ENCODE measurements at regions not wholly inside any gene's neighbourhood (a gene's known extent, or its start where the extent isn't known, plus 50 kb on each side); places are given as distances from the start of the nearest gene placed in this dataset.

GRCh38 chr6:104575536-104575935, 284.2 kb downstream of the HACE1 start:
- no peak for DNase-seq
- no peaks in the 10 kb centered on the region for H3K36me3 ChIP-seq
- no peaks in the 10 kb centered on the region for H3K27me3 ChIP-seq
- no peak overlapping the region for H3K4me3 ChIP-seq (ENCODE audit: low read depth, low read length)
- H3K9me3 ChIP-seq: no peaks in the 10 kb centered on the region
- H3K4me1 ChIP-seq: peaks cover 4% of the 10 kb centered on the region; the same call in 1 of the 2 replicates
- TF ChIP-seq CTCF (IDR thresholded peaks at IDR 0.05; ENCODE audit: low read depth, low read length): no peak

DNA sequence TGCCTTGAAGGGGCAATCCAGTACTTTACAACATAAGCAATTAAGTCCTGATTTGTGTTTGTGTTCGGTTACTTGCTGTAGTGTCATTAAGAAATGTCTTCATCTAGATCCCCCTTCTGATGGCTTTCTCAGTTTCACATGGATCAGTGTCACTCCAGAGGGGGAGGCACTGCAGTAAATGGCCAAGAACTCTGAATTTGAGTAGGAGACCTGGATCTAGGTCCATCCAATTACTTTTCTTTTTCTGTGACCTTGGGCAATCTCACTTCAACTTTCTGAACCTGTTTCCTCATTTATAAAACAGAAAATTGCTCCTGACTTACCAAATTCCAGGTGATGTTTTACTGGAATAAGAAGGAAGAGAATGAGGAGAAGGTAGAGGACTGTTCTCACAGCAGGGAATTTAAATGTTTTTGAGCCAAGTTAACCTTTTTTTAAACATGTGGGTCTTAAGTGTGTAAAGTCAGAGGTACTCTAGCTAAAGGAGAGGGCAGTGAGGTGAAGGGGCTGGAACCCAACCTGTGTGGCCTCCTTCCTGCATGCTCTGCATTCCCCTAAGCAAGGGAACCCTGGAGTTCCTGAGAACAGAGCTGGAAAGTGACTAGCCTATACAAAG, 285.5 kb downstream of the HACE1 start:
- H3K9me3 ChIP-seq: no peaks in the 10 kb centered on the region
- no peak overlapping the region for H3K4me3 ChIP-seq (ENCODE audit: low read depth, low read length)
- no peaks in the 10 kb centered on the region for H3K36me3 ChIP-seq
- H3K4me1 ChIP-seq: no peaks in the 10 kb centered on the region
- no peaks in the 10 kb centered on the region for H3K27me3 ChIP-seq
- TF ChIP-seq CTCF (IDR thresholded peaks at IDR 0.05; ENCODE audit: low read depth, low read length): no peak
- DNase-seq: no peak

GRCh38 chr6:104573350-104573749, 286.4 kb downstream of the HACE1 start:
- H3K27me3 ChIP-seq: no peaks in the 10 kb centered on the region
- H3K4me1 ChIP-seq: no peaks in the 10 kb centered on the region
- no peaks in the 10 kb centered on the region for H3K9me3 ChIP-seq
- no peak overlapping the region for H3K4me3 ChIP-seq (ENCODE audit: low read depth, low read length)
- no peak for DNase-seq
- H3K36me3 ChIP-seq: no peaks in the 10 kb centered on the region
- TF ChIP-seq CTCF (IDR thresholded peaks at IDR 0.05; ENCODE audit: low read depth, low read length): no peak

GRCh38 chr6:104572901-104573300, 286.8 kb downstream of the HACE1 start:
- DNase-seq: no peak
- no peaks in the 10 kb centered on the region for H3K36me3 ChIP-seq
- H3K4me1 ChIP-seq: no peaks in the 10 kb centered on the region
- TF ChIP-seq CTCF (IDR thresholded peaks at IDR 0.05; ENCODE audit: low read depth, low read length): no peak
- no peaks in the 10 kb centered on the region for H3K27me3 ChIP-seq
- H3K9me3 ChIP-seq: no peaks in the 10 kb centered on the region
- H3K4me3 ChIP-seq (ENCODE audit: low read depth, low read length): no peak overlapping the region

DNA sequence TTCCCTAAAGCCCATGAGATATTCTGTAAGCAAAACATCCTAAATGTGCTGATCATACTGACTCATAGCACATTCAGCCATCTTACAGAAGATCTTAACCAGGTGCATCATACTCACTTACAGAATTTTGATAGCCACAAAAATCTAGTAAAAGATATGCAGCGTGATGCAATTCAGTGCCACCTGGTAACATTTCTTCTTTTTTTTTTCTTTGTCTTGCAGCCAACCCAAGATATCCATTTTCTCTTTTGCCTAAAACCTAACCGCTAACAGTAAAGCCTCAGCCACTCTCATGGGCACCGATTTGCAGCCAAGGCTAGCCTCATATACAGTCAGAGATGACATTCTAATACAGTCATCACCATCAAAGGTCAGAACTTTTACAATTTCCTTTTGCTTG, 293.3 kb downstream of the HACE1 start:
- H3K36me3 ChIP-seq: no peaks in the 10 kb centered on the region
- DNase-seq: no peak
- no peaks in the 10 kb centered on the region for H3K27me3 ChIP-seq
- H3K9me3 ChIP-seq: no peaks in the 10 kb centered on the region
- H3K4me3 ChIP-seq (ENCODE audit: low read depth, low read length): no peak overlapping the region
- H3K4me1 ChIP-seq: no peaks in the 10 kb centered on the region
- TF ChIP-seq CTCF (IDR thresholded peaks at IDR 0.05; ENCODE audit: low read depth, low read length): no peak

- H3K4me1 ChIP-seq: no peaks in the 10 kb centered on the region
- no peak for DNase-seq
- no peak overlapping the region for H3K4me3 ChIP-seq (ENCODE audit: low read depth, low read length)
- TF ChIP-seq CTCF (IDR thresholded peaks at IDR 0.05; ENCODE audit: low read depth, low read length): no peak
- no peaks in the 10 kb centered on the region; the same call in 1 of the 2 replicates for H3K9me3 ChIP-seq
- no peaks in the 10 kb centered on the region for H3K36me3 ChIP-seq
- no peaks in the 10 kb centered on the region for H3K27me3 ChIP-seq
These were observed 296.4 kb downstream of the HACE1 start for GRCh38 chr6:104563306-104563705.

Data from BE2C (cell line).